ENCODE measurements at regions not wholly inside any gene's neighbourhood (a gene's known extent, or its start where the extent isn't known, plus 50 kb on each side); places are given as distances from the start of the nearest gene placed in this dataset.

DNA sequence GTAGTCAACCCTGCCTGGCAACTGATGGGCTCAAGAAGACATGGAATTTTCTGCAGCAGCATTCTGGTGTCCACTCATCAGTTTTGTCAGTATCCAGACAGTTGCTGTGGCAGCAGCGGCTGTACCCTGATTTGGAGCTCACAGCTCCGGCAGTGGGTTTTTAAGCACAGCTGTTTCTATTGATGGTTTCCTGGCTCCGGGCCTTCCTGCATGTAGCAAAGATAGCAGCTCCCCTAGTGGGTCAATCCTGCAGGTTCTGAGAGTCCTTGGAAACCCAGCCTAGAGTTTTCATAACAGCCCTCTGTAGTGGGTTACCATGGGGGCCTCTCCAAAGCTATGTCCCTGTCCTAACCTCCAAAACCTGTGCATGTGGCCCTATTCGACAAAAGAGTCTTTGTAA is 84.0 kb upstream of the ATP6AP2 start:
- TF ChIP-seq, protein P1, sequence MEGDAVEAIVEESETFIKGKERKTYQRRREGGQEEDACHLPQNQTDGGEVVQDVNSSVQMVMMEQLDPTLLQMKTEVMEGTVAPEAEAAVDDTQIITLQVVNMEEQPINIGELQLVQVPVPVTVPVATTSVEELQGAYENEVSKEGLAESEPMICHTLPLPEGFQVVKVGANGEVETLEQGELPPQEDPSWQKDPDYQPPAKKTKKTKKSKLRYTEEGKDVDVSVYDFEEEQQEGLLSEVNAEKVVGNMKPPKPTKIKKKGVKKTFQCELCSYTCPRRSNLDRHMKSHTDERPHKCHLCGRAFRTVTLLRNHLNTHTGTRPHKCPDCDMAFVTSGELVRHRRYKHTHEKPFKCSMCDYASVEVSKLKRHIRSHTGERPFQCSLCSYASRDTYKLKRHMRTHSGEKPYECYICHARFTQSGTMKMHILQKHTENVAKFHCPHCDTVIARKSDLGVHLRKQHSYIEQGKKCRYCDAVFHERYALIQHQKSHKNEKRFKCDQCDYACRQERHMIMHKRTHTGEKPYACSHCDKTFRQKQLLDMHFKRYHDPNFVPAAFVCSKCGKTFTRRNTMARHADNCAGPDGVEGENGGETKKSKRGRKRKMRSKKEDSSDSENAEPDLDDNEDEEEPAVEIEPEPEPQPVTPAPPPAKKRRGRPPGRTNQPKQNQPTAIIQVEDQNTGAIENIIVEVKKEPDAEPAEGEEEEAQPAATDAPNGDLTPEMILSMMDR (IDR thresholded peaks at IDR 0.05), result no peak
- TF ChIP-seq POLR2A (IDR thresholded peaks at IDR 0.05), result no peak
